ENCODE measurements at regions not wholly inside any gene's neighbourhood (a gene's known extent, or its start where the extent isn't known, plus 50 kb on each side); places are given as distances from the start of the nearest gene placed in this dataset.

DNA sequence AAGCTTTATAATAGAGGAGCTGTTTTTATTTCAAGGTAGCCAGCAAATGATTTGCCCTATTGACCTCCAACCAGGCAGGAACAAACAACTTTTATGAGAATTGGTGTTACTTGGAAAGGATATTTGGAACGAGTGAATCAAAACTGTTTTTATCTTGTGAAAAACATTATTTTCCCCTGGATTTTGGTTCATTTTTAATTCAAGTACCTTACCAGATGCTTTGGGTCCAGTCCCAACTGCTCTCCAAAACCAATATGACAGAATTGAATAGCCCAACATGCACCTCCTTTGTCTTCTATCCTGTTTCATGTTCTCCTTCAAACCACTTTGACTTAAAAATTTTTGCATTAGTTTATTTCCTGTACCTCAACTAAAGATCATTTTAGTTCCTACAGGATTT lies 178.6 kb upstream of the RBMS1 start:
- Histone ChIP-seq H3K9me3 (no peaks in the 10 kb centered on the region), H3K27me3 (no peaks in the 10 kb centered on the region), H3K4me1 (peaks cover 0 to 4% (median 0%) of the 10 kb centered on the region in 3 donors), H3K36me3 (no peaks in the 10 kb centered on the region), H3K27ac (no peak overlapping the region), H3K4me3 (no peak overlapping the region)
- intact Hi-C loops (cut with DNase I), result no loop called here
- TF ChIP-seq POLR2A (IDR thresholded peaks at IDR 0.05), result no peak
- TF ChIP-seq, protein P1, sequence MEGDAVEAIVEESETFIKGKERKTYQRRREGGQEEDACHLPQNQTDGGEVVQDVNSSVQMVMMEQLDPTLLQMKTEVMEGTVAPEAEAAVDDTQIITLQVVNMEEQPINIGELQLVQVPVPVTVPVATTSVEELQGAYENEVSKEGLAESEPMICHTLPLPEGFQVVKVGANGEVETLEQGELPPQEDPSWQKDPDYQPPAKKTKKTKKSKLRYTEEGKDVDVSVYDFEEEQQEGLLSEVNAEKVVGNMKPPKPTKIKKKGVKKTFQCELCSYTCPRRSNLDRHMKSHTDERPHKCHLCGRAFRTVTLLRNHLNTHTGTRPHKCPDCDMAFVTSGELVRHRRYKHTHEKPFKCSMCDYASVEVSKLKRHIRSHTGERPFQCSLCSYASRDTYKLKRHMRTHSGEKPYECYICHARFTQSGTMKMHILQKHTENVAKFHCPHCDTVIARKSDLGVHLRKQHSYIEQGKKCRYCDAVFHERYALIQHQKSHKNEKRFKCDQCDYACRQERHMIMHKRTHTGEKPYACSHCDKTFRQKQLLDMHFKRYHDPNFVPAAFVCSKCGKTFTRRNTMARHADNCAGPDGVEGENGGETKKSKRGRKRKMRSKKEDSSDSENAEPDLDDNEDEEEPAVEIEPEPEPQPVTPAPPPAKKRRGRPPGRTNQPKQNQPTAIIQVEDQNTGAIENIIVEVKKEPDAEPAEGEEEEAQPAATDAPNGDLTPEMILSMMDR (IDR thresholded peaks at IDR 0.05), result no peak
- WGBS, 2 donors, result 64 to 75% methylated on average over 1 of the region's 1 CpG
- no peak for DNase-seq

- Histone ChIP-seq H3K27ac (no peak overlapping the region), H3K36me3 (no peaks in the 10 kb centered on the region), H3K4me1 (no peaks in the 10 kb centered on the region), H3K27me3 (no peaks in the 10 kb centered on the region), H3K9me3 (no peaks in the 10 kb centered on the region), H3K4me3 (no peak overlapping the region)
- intact Hi-C loops (cut with DNase I), result no loop called here
- TF ChIP-seq, protein P1 (IDR thresholded peaks at IDR 0.05), result no peak
- no peak for TF ChIP-seq POLR2A (IDR thresholded peaks at IDR 0.05)
- DNase-seq, result no peak
- 91 to 92% methylated on average over 2 of the region's 2 CpGs for WGBS, 2 donors
Observed at GRCh38 chr2:160674146-160674750, 180.6 kb upstream of the RBMS1 start.

GRCh38 chr2:160679686-160680085 lies 186.1 kb upstream of the RBMS1 start:
- no peaks in the 10 kb centered on the region for H3K4me1 ChIP-seq
- H3K27ac ChIP-seq, result no peak overlapping the region
- whole genome bisulfite sequencing, 2 donors, result 89 to 92% methylated on average over 7 of the region's 7 CpGs
- no peak overlapping the region for H3K4me3 ChIP-seq
- DNase-seq, result no peak
- H3K9me3 ChIP-seq, result no peaks in the 10 kb centered on the region
- no peaks in the 10 kb centered on the region for H3K27me3 ChIP-seq
- no peaks in the 10 kb centered on the region for H3K36me3 ChIP-seq
- TF ChIP-seq POLR2A (IDR thresholded peaks at IDR 0.05), result no peak
- TF ChIP-seq, protein P1 (IDR thresholded peaks at IDR 0.05), result no peak
- intact Hi-C loops (cut with DNase I), result no loop called here

GRCh38 chr2:160680294-160680693 lies 186.7 kb upstream of the RBMS1 start:
- Histone ChIP-seq H3K36me3 (no peaks in the 10 kb centered on the region), H3K27me3 (no peaks in the 10 kb centered on the region), H3K4me1 (no peaks in the 10 kb centered on the region), H3K27ac (no peak overlapping the region), H3K9me3 (no peaks in the 10 kb centered on the region), H3K4me3 (no peak overlapping the region)
- no peak for DNase-seq
- no peak for TF ChIP-seq POLR2A (IDR thresholded peaks at IDR 0.05)
- TF ChIP-seq, protein P1 (IDR thresholded peaks at IDR 0.05), result no peak
- intact Hi-C loops (cut with DNase I), result no loop called here

DNA sequence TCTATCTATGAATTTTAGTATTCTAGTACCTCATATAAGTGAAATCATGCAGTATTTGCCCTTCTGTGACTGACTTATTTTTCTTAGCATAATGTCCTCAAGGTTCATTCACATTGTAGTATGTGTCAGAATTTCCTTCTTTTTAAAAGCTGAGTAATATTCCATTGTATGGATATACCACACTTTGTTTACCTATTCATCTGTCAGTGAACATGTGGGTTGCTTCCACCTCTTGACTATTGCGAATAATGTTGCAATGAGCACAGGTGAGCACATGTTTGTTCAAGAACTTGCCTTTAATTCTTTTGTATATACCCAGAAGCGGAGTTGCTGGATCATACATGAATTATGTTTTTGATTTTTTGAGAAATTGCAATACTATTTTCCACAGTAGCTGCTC lies 187.4 kb upstream of the RBMS1 start:
- Histone ChIP-seq H3K27me3 (no peaks in the 10 kb centered on the region), H3K4me1 (no peaks in the 10 kb centered on the region), H3K9me3 (no peaks in the 10 kb centered on the region), H3K4me3 (no peak overlapping the region), H3K36me3 (no peaks in the 10 kb centered on the region), H3K27ac (no peak overlapping the region)
- intact Hi-C loops (cut with DNase I), result no loop called here
- TF ChIP-seq, protein P1 (IDR thresholded peaks at IDR 0.05), result no peak
- 41 to 58% methylated on average over 2 of the region's 2 CpGs for WGBS, 2 donors
- DNase-seq, result no peak

Data from esophagus squamous epithelium (tissue), 5 donors.